ENCODE measurements at regions not wholly inside any gene's neighbourhood (a gene's known extent, or its start where the extent isn't known, plus 50 kb on each side); places are given as distances from the start of the nearest gene placed in this dataset.
"Not testable (repeated sequence)": the region's sequence is repeated elsewhere in the genome, so short reads cannot be mapped to it uniquely, and the experiment has no call there.

DNA sequence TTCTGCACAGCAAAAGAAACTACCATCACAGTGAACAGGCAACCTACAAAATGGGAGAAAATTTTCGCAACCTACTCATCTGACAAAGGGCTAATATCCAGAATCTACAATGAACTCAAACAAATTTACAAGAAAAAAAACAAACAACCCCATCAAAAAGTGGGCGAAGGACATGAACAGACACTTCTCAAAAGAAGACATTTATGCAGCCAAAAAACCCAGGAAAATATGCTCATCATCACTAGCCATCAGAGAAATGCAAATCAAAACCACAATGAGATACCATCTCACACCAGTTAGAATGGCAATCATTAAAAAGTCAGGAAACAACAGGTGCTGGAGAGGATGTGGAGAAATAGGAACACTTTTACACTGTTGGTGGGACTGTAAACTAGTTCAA lies 61.5 kb upstream of the ZNF30 start:
- TF ChIP-seq, protein P1, sequence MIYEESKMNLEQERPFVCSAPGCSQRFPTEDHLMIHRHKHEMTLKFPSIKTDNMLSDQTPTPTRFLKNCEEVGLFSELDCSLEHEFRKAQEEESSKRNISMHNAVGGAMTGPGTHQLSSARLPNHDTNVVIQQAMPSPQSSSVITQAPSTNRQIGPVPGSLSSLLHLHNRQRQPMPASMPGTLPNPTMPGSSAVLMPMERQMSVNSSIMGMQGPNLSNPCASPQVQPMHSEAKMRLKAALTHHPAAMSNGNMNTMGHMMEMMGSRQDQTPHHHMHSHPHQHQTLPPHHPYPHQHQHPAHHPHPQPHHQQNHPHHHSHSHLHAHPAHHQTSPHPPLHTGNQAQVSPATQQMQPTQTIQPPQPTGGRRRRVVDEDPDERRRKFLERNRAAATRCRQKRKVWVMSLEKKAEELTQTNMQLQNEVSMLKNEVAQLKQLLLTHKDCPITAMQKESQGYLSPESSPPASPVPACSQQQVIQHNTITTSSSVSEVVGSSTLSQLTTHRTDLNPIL (CRISPR knock-in tag; IDR thresholded peaks at IDR 0.05; ENCODE audit: low read depth): not testable (repeated sequence)
- not testable (repeated sequence) for TF ChIP-seq TCF4 (CRISPR knock-in tag; IDR thresholded peaks at IDR 0.05; ENCODE audit: borderline replicate concordance); ZFP30 (CRISPR knock-in tag; IDR thresholded peaks at IDR 0.05); CSDC2 (CRISPR knock-in tag; IDR thresholded peaks at IDR 0.05); PATZ1 (CRISPR knock-in tag; IDR thresholded peaks at IDR 0.05; ENCODE audit: borderline replicate concordance); ZFP3 (CRISPR knock-in tag; IDR thresholded peaks at IDR 0.05); OSR1 (CRISPR knock-in tag; IDR thresholded peaks at IDR 0.05); PPARA (CRISPR knock-in tag; IDR thresholded peaks at IDR 0.05; ENCODE audit: borderline replicate concordance); ZNF8 (CRISPR knock-in tag; IDR thresholded peaks at IDR 0.05)
- TF ChIP-seq, protein P2, sequence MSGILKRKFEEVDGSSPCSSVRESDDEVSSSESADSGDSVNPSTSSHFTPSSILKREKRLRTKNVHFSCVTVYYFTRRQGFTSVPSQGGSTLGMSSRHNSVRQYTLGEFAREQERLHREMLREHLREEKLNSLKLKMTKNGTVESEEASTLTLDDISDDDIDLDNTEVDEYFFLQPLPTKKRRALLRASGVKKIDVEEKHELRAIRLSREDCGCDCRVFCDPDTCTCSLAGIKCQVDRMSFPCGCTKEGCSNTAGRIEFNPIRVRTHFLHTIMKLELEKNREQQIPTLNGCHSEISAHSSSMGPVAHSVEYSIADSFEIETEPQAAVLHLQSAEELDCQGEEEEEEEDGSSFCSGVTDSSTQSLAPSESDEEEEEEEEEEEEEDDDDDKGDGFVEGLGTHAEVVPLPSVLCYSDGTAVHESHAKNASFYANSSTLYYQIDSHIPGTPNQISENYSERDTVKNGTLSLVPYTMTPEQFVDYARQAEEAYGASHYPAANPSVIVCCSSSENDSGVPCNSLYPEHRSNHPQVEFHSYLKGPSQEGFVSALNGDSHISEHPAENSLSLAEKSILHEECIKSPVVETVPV (CRISPR knock-in tag; IDR thresholded peaks at IDR 0.05): not testable (repeated sequence)
- TF ChIP-seq, protein P3, sequence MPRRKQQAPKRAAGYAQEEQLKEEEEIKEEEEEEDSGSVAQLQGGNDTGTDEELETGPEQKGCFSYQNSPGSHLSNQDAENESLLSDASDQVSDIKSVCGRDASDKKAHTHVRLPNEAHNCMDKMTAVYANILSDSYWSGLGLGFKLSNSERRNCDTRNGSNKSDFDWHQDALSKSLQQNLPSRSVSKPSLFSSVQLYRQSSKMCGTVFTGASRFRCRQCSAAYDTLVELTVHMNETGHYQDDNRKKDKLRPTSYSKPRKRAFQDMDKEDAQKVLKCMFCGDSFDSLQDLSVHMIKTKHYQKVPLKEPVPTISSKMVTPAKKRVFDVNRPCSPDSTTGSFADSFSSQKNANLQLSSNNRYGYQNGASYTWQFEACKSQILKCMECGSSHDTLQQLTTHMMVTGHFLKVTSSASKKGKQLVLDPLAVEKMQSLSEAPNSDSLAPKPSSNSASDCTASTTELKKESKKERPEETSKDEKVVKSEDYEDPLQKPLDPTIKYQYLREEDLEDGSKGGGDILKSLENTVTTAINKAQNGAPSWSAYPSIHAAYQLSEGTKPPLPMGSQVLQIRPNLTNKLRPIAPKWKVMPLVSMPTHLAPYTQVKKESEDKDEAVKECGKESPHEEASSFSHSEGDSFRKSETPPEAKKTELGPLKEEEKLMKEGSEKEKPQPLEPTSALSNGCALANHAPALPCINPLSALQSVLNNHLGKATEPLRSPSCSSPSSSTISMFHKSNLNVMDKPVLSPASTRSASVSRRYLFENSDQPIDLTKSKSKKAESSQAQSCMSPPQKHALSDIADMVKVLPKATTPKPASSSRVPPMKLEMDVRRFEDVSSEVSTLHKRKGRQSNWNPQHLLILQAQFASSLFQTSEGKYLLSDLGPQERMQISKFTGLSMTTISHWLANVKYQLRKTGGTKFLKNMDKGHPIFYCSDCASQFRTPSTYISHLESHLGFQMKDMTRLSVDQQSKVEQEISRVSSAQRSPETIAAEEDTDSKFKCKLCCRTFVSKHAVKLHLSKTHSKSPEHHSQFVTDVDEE (CRISPR knock-in tag; IDR thresholded peaks at IDR 0.05): not testable (repeated sequence)

Measured in SK-N-SH treated with all-trans-retinoic acid at 6 μM for 48 hours (cell line).